Testis (tissue), 2 donors: ENCODE measurements at regions not wholly inside any gene's neighbourhood (a gene's known extent, or its start where the extent isn't known, plus 50 kb on each side); places are given as distances from the start of the nearest gene placed in this dataset.
"Not testable (repeated sequence)": the region's sequence is repeated elsewhere in the genome, so short reads cannot be mapped to it uniquely, and the experiment has no call there.

ENCODE experiments used
- POLR2A ChIP-seq: fragments of 450-650 bp; IDR thresholded peaks from one replicate; pipeline ENCODE4 v1.6.1; 2017; ENCODE audit warnings: antibody characterized with exemption, mild to moderate bottlenecking, moderate library complexity
- TF ChIP-seq, protein P1 (sequence below), 3 experiments: fragments of 450-650 bp in 2 of 3; fragments of 200-600 bp in 1 of 3; sonication (generic) in 1 of 3; IDR thresholded peaks; one replicate each; pipeline ENCODE4 v1.5.1; 2016 to 2019; ENCODE audit warnings: antibody characterized with exemption in 3 of 3, mild to moderate bottlenecking in 2 of 3, moderate library complexity in 1 of 3

DNA sequence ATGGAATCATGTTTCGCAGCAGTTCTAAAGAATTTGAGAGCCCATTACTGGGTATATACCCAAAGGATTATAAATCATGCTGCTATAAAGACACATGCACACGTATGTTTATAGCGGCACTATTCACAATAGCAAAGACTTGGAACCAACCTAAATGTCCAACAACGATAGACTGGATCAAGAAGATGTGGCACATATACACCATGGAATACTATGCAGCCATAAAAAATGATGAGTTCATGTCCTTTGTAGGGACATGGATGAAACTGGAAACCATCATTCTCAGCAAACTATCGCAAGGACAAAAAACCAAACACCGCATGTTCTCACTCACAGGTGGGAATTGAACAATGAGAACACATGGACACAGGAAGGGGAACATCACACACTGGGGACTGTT is 106.1 kb downstream of the NAV1 start:
- TF ChIP-seq, protein P1, sequence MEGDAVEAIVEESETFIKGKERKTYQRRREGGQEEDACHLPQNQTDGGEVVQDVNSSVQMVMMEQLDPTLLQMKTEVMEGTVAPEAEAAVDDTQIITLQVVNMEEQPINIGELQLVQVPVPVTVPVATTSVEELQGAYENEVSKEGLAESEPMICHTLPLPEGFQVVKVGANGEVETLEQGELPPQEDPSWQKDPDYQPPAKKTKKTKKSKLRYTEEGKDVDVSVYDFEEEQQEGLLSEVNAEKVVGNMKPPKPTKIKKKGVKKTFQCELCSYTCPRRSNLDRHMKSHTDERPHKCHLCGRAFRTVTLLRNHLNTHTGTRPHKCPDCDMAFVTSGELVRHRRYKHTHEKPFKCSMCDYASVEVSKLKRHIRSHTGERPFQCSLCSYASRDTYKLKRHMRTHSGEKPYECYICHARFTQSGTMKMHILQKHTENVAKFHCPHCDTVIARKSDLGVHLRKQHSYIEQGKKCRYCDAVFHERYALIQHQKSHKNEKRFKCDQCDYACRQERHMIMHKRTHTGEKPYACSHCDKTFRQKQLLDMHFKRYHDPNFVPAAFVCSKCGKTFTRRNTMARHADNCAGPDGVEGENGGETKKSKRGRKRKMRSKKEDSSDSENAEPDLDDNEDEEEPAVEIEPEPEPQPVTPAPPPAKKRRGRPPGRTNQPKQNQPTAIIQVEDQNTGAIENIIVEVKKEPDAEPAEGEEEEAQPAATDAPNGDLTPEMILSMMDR (IDR thresholded peaks at IDR 0.05) = not testable (repeated sequence)
- TF ChIP-seq POLR2A = not testable (repeated sequence)
